SU-DHL-6 (cell line): ENCODE measurements at regions not wholly inside any gene's neighbourhood (a gene's known extent, or its start where the extent isn't known, plus 50 kb on each side); places are given as distances from the start of the nearest gene placed in this dataset.

Experiments used
- CTCF ChIP-seq: fragments of 200-600 bp; sonication (generic); IDR thresholded peaks from one replicate; pipeline ENCODE4 v1.5.1; 2017; ENCODE audit warnings: antibody characterized with exemption, mild to moderate bottlenecking, low read length, moderate library complexity; ENCODE audit not compliant: insufficient read depth, poor library complexity, severe bottlenecking
- EZH2phosphoT487 ChIP-seq: fragments of 200-600 bp; sonication (generic), shearing (Covaris generic); conservative IDR thresholded peaks from 2 replicates; pipeline ENCODE4 v1.6.1; 2018; ENCODE audit warnings: mild to moderate bottlenecking, antibody characterized with exemption, low read length, moderate library complexity, mixed read lengths

- TF ChIP-seq CTCF (no peak), EZH2phosphoT487 (no peak)
These were observed 1004.9 kb upstream of the NCAM2 start for GRCh38 chr21:19993268-19993667.
